ENCODE measurements at regions not wholly inside any gene's neighbourhood (a gene's known extent, or its start where the extent isn't known, plus 50 kb on each side); places are given as distances from the start of the nearest gene placed in this dataset.
A peak's percentile ranks its signal among the peaks of the same experiment; 100 is the strongest.

- TF ChIP-seq CTCF (conservative IDR thresholded peaks at IDR 0.05; ENCODE audit: low read depth, low read length) (peak; percentile 74), EZH2 (IDR thresholded peaks at IDR 0.05; ENCODE audit: low read length, unreplicated experiment) (no peak), EZH2phosphoT487 (IDR thresholded peaks at IDR 0.05; ENCODE audit: borderline replicate concordance, low read length) (no peak)
Measured at GRCh38 chr15:59917504-59918157, 86.5 kb upstream of the FOXB1 start.

Measured in PC-3 (cell line).